GM12874 (cell line): ENCODE measurements at regions not wholly inside any gene's neighbourhood (a gene's known extent, or its start where the extent isn't known, plus 50 kb on each side); places are given as distances from the start of the nearest gene placed in this dataset.

Experiments
- TF ChIP-seq, protein P1 (sequence below): IDR thresholded peaks from 2 replicates; pipeline ENCODE4 v1.5.1; 2011; ENCODE audit warnings: low read depth, mild to moderate bottlenecking, control low read depth, low read length, moderate library complexity; ENCODE audit not compliant: insufficient read depth

DNA sequence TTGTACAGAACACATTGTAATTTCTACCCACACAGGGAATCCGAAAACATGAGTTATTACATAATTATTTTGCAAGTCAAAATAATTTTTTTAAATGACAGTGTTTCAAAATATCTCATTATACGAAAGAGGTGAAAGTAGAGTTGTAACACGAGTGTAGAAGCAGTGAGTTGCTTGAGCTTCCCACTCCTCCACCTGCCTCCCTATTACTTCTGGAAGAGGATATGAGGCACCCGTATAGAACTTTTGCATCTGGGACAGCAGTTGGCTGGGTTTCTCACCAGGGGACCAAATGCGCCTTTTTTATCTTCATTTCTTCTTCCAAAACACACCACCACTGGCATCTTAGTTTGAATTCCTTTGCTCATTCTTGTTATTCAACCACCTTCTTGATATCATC lies 779.0 kb upstream of the COX7C start:
- TF ChIP-seq, protein P1, sequence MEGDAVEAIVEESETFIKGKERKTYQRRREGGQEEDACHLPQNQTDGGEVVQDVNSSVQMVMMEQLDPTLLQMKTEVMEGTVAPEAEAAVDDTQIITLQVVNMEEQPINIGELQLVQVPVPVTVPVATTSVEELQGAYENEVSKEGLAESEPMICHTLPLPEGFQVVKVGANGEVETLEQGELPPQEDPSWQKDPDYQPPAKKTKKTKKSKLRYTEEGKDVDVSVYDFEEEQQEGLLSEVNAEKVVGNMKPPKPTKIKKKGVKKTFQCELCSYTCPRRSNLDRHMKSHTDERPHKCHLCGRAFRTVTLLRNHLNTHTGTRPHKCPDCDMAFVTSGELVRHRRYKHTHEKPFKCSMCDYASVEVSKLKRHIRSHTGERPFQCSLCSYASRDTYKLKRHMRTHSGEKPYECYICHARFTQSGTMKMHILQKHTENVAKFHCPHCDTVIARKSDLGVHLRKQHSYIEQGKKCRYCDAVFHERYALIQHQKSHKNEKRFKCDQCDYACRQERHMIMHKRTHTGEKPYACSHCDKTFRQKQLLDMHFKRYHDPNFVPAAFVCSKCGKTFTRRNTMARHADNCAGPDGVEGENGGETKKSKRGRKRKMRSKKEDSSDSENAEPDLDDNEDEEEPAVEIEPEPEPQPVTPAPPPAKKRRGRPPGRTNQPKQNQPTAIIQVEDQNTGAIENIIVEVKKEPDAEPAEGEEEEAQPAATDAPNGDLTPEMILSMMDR: no peak

DNA sequence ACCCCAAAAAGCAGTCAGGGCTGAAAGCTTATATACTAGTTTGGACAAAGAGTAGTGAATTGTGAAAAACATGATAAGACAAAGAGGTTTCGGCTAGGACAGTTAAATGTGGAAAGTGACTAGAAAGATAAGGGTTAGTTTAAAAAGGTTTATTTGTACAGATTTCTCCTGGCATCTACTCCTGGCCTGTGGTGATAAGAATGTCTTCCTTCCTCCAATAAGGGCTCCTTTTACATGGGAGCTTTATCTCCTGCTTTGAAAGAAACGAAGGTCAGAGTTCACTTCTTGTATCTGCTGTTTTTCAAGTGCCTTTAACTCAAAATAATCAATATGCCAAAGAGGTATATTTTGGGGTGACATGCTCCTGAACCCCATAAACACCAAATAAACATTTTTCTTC lies 776.1 kb upstream of the COX7C start:
- TF ChIP-seq, protein P1: no peak

GRCh38 chr5:85843535-85843934 lies 774.2 kb upstream of the COX7C start:
- TF ChIP-seq, protein P1: no peak

DNA sequence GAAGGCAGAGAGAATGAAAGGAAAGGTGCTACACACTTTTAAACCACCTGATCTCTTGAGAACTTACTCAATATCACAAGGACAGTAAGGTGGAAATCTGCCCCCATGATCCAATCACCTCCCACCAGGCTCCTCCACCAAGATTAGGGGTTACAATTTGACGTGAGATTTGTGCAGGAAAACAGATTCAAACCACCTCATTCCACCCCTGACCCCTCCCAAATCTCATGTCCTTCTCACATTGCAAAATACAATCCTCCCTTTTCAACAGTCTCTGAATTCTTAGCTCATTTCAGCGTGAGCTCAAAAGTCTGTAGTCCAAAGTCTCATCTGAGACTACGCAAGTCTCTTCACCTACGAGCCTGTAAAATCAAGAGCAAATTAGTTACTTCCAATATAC lies 768.3 kb upstream of the COX7C start:
- TF ChIP-seq, protein P1: no peak

- TF ChIP-seq, protein P1: no peak
These were observed 752.4 kb upstream of the COX7C start for GRCh38 chr5:85865296-85865695.

- TF ChIP-seq, protein P1: no peak
These were observed 749.7 kb upstream of the COX7C start for GRCh38 chr5:85868070-85868469.

DNA sequence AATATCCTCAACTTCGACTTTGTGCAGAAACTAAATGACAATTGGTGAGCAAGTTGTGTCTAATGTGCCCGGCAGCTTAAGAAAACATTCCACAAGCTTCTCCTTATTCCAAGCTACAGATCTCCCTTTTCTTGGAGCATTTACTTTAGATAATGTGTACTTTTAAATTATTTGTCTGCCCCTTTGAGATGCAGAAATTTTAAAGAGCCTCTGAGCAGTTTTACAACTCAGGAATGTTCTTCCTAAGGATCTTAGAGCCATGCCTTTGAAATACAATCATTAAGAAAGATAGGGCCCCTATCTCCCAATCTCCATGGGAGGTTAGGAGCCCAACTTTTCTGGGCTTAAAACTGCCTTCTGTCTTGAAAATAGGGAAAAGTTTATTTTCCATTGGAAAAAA lies 723.7 kb upstream of the COX7C start:
- TF ChIP-seq, protein P1: no peak

GRCh38 chr5:85896514-85896913 lies 721.2 kb upstream of the COX7C start:
- TF ChIP-seq, protein P1: no peak
